Inflammatory macrophage treated with lipopolysaccharide for 1 hour (primary cell): ENCODE measurements at regions not wholly inside any gene's neighbourhood (a gene's known extent, or its start where the extent isn't known, plus 50 kb on each side); places are given as distances from the start of the nearest gene placed in this dataset.
"Not testable (repeated sequence)": the region's sequence is repeated elsewhere in the genome, so short reads cannot be mapped to it uniquely, and the experiment has no call there.

Experiments used
- DNase-seq, 2 donors: peaks; one replicate each; pipeline ENCODE4 v3.0.0-alpha.2; 2020 to 2022

DNA sequence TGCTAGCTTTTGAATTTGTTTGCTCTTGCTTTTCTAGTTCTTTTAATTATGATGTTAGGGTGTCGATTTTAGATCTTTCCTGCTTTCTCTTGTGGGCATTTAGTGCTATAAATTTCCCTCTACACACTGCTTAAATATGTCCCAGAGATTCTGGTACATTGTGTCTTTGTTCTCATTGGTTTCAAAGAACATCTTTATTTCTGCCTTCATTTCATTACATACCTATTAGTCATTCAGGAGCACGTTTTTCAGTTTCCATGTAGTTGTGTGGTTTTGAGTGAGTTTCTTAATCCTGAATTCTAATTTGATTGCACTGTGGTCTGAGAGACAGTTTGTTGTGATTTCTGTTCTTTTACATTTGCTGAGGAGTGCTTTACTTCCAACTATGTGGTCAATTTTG is 51.2 kb upstream of the MB21D2 start:
- DNase-seq: not testable (repeated sequence)

DNA sequence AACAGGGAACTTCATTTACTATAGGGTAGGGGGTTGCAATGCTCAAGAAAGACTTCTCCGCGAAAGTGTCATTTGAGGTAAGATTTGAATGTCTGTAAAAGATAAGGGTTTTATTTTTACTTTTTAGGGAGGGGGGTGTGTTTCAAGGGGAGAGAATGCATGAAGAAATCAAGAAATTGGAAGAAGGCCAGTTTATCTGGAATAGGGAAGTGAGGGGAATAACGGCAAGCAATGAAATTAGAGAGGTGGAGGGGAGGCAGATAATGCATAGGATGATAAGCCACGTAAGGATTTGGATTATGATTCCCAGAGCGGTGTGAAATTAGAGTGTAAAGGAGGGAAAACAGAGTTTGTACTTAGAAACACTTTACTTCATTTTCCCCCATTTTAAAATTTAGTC is 63.0 kb upstream of the MB21D2 start:
- DNase-seq: no peak

- DNase-seq: no peak
These were observed 68.7 kb upstream of the MB21D2 start for GRCh38 chr3:192986379-192986778.

DNA sequence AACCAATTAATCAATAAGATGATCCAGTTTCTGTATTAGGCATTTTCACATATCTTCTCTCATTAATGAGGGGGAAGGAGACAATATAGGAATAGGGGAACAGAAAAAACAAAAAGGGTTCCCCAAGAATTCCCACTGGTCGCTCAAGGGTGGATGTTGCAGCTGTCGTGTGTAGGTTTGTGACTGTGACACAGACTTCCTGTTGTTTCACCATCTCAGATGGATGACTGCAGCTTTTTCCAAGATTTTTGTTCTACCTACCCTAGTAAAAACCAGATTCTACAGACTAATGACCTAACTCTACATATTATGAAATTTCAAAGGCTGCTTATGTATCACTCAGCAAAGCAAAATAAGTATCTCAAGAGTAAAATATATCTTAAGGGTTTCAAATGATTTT is 73.7 kb upstream of the MB21D2 start:
- DNase-seq: peak; percentile 71 to 96

GRCh38 chr3:192992361-192992760 is 74.7 kb upstream of the MB21D2 start:
- DNase-seq: no peak

DNA sequence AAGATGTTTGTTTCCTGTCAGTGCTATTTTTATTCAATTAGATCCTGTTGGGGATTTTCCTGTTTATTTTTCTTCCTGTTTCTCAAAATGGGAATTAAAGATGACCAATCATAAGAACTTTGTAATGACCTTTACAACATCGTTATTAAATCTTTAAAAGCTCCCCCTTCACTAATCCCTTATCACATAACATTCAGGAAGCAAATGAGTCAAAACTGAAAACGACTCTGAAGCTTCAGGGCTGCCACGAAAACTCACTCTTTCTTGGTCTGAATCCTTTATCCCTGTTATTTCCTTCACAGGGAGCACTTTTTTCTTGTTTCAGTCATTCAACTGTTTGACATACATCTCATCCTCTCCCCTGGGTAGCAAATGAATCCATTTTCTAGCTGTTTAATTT is 75.8 kb upstream of the MB21D2 start:
- peak; percentile 52 to 84 for DNase-seq

DNA sequence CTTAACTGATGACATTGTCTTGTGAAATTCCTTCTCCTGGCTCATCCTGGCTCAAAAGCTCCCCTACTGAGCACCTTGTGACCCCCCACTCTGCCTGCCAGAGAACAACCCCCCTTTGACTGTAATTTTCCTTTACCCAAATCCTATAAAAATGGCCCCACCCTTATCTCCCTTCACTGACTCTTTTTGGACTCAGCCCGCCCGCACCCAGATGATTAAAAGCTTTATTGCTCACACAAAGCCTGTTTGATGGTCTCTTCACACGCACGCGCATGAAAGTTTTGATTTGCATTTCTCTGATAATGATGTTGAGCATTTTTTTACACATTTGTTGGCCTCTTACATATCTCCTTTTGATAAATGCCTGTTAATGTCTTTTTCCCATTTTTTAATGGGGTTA is 83.5 kb upstream of the MB21D2 start:
- not testable (repeated sequence) for DNase-seq

DNA sequence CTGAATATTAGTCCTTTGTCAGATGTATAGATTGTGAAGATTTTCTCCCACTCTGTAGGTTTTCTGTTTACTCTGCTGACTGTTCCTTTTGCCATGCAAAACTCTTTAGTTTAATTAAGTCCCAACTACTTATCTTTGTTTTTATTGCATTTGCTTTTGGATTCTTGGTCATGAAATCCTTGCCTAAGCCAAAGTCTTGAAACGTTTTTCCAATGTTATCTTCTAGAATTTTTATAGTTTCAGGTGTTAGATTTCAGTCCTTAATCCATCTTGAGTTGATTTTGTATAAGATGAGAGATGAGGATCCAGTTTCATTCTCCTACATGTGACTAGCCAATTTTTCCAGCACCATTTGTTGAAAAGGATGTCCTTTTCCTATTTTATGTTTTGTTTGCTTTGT is 86.0 kb upstream of the MB21D2 start:
- not testable (repeated sequence) for DNase-seq

DNA sequence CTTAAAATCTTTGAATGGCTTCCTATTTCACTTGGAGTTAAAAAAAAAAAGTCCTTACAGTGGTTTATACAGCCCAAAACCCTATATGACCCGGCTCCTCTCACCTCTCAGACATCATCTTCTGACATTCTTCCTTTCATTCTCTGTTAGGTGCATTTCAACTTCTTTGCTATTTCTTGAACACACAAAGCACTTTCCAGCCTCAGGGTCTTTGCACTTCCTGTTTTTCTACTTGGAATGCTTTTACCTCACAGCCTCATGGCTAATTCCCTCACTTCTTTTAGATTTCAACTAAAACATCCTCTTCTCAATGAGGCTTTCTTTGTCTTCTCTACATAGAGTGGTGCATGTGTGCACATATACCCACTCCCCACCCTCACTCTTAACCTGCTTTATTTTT is 91.0 kb upstream of the MB21D2 start:
- DNase-seq: no peak

GRCh38 chr3:193010191-193010590 is 92.5 kb upstream of the MB21D2 start:
- DNase-seq: no peak

- no peak for DNase-seq
These were observed 94.3 kb upstream of the MB21D2 start for GRCh38 chr3:193011958-193012357.

DNA sequence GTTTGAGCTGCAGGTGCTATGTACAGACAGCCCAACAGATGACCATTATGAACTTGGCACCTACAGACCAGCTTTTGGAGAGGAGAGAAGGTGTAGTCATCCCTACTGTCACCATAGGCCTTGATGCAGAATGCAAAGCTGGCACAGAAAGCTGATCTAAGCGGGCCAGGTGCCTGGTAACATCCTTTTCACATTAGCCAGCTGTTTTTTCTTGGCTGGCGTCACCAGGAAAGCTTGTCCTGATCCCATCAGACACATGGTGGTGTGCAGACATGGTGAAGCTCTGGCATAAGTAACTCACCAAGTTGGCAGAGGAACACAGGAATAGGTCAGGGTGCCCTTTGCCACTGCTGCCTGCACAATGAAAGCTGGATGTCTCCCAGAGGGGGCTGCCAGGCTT is 97.2 kb upstream of the MB21D2 start:
- DNase-seq: no peak

DNA sequence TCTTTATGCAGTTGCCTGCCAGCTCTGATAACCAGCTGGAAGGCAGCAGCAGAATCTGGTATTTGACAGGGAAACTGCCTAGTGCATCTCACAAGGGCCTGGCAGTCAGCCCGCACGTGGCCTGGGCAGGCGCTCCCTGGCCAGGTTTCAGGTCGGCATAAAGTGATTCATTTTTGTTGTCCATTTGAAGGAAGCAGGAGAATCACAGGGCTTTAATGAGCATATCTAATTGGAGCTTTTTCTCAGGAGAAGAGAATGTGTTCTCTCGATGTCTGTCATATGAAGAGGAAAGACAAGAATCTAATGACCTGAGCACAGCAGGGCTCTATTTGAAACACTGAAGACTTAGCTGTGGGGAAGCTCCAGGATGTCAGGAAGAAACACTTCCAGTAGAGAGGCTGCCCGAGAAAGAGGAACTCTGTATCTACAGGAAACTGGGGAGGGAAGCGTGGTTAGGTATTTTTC is 98.8 kb upstream of the MB21D2 start:
- DNase-seq: peak; percentile 10 to 16

GRCh38 chr3:193021506-193022010 is 103.9 kb upstream of the MB21D2 start:
- no peak for DNase-seq

DNA sequence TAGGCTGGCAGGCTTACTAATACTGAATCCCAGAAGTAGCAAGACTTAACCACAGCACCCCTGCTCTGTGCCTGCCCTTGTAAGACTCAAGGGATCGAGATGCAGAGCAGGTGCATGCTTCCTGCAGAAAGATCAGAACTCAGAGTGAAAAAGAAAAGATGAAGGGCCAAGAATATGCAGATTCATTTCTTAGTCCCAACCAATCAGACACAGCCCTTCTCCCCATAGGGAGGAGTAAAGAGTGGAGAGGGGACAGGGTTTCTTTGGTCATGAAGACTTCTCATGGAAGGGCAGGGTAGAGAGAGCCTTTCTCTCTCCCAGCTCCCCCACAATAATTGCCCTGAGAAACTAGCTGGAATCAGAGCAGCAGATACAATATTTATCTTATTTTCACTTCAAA is 105.6 kb upstream of the MB21D2 start:
- DNase-seq: no peak

- no peak for DNase-seq
These were observed 110.6 kb upstream of the MB21D2 start for GRCh38 chr3:193028258-193028657.

- DNase-seq: no peak
These were observed 112.1 kb upstream of the MB21D2 start for GRCh38 chr3:193029800-193030199.

GRCh38 chr3:193030276-193030675 is 112.6 kb upstream of the MB21D2 start:
- DNase-seq: no peak

- no peak for DNase-seq
These were observed 114.3 kb upstream of the MB21D2 start for GRCh38 chr3:193031911-193032310.

- DNase-seq: no peak
These were observed 115.6 kb upstream of the MB21D2 start for GRCh38 chr3:193033226-193033780.

DNA sequence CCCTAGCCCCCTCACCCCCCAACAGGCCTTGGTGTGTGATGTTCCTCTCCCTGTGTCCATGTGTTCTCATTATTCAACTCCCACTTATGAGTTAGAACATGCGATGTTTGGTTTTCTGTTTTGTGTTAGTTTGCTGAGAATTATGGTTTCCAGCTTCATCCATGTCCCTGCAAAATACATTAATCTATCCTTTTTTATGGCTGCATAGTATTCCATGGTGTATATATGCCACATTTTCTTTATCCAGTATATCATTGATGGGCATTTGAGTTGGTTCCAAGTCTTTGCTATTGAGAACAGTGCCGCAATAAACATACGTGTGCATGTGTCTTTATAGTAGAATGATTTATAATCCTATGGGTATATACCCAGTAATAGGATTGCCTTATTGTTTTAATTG is 120.2 kb upstream of the MB21D2 start:
- not testable (repeated sequence) for DNase-seq

GRCh38 chr3:193039058-193039457 is 121.4 kb upstream of the MB21D2 start:
- DNase-seq: no peak

DNA sequence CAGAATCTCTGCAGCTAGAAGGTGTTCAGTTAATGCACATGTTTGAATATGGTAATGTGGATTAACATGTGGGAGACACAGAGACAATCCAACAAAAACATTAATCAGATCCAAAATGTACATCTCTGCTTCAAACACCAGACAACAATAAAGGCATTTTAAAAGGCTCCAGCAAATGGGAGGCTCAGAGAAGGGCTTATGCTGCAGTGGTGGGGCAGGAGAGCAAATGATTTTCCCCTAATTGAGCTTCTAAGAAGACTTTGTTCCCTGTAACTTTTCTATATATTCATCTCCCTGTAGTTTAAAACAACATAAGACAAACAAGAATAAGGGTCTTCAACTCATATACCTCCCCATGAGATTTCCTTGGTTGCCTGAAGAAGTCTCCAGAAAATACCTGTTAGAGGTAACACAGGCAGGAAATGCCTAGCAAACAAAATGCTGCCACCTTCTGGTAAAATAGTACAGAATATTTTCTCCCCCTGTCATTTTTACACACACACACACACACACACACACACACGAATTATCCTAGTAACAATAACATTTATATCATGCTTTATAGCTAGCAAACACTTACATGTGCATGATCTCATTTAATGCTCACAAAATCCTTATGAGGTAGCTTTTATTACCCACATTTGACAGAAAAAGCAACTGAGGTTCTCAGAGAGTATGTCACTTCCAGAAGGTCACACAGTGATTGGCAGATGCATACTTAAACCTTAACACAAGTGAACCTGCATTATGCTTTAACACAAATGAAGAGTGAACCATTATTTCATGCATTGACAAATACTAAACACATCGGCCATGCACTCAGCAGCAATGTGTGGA is 123.4 kb upstream of the MB21D2 start:
- DNase-seq: peak; percentile 29 to 64

DNA sequence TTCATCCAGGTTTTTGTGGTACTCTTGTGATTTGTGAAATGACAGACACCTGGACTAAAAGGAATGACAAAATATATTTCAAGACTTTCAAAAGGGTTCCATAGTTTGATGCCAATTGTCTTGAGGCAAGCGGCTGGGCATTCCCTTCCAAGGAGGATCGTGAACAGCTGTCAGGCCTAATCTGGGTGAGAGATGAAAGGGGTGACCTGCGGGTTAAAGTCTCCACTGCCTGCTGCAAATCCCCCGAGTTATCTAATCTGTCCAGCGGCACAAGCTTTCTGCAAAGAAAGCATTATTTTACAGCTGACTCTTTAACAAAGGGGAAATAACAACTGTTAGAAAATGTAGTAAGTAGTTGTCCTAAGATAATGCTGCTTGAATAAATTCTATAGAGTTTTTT is 128.7 kb upstream of the MB21D2 start:
- no peak for DNase-seq
